PFSK-1 (cell line): ENCODE measurements at regions not wholly inside any gene's neighbourhood (a gene's known extent, or its start where the extent isn't known, plus 50 kb on each side); places are given as distances from the start of the nearest gene placed in this dataset.

Source experiments
- FOXP2 ChIP-seq: optimal IDR thresholded peaks from 2 replicates; pipeline ENCODE3; 2011; ENCODE audit warnings: borderline replicate concordance, control low read depth, inconsistent platforms; ENCODE audit not compliant: insufficient read depth; ENCODE audit errors: extremely low read length, extremely low read depth
- POLR2AphosphoS5 ChIP-seq: IDR thresholded peaks from 2 replicates; pipeline ENCODE4 v1.6.1; 2012; ENCODE audit warnings: low read depth, mild to moderate bottlenecking, control low read depth, low read length, moderate library complexity
- SIN3A ChIP-seq: IDR thresholded peaks from 2 replicates; pipeline ENCODE4 v1.6.1; 2012; ENCODE audit warnings: mild to moderate bottlenecking, low read length, moderate library complexity, borderline replicate concordance; ENCODE audit not compliant: insufficient read depth
- TAF1 ChIP-seq: IDR thresholded peaks from 2 replicates; pipeline ENCODE4 v1.6.1; 2012; ENCODE audit warnings: low read length, control low read depth, borderline replicate concordance; ENCODE audit not compliant: insufficient read depth
- TF ChIP-seq, protein P1 (sequence below), 2 experiments: IDR thresholded peaks; 2 replicates each; pipeline versions ENCODE4 v1.6.1 to v1.8.0; 2011 to 2012; ENCODE audit warnings: low read depth in 2 of 2, low read length in 2 of 2, control low read depth in 1 of 2, inconsistent platforms in 1 of 2, mild to moderate bottlenecking in 1 of 2, moderate library complexity in 1 of 2; ENCODE audit not compliant: insufficient read depth in 1 of 2

- TF ChIP-seq, protein P1, sequence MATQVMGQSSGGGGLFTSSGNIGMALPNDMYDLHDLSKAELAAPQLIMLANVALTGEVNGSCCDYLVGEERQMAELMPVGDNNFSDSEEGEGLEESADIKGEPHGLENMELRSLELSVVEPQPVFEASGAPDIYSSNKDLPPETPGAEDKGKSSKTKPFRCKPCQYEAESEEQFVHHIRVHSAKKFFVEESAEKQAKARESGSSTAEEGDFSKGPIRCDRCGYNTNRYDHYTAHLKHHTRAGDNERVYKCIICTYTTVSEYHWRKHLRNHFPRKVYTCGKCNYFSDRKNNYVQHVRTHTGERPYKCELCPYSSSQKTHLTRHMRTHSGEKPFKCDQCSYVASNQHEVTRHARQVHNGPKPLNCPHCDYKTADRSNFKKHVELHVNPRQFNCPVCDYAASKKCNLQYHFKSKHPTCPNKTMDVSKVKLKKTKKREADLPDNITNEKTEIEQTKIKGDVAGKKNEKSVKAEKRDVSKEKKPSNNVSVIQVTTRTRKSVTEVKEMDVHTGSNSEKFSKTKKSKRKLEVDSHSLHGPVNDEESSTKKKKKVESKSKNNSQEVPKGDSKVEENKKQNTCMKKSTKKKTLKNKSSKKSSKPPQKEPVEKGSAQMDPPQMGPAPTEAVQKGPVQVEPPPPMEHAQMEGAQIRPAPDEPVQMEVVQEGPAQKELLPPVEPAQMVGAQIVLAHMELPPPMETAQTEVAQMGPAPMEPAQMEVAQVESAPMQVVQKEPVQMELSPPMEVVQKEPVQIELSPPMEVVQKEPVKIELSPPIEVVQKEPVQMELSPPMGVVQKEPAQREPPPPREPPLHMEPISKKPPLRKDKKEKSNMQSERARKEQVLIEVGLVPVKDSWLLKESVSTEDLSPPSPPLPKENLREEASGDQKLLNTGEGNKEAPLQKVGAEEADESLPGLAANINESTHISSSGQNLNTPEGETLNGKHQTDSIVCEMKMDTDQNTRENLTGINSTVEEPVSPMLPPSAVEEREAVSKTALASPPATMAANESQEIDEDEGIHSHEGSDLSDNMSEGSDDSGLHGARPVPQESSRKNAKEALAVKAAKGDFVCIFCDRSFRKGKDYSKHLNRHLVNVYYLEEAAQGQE (IDR thresholded peaks at IDR 0.05; ENCODE audit: insufficient read depth in 1 of 2, low read depth in 2 of 2, low read length in 2 of 2) = no peak
- TF ChIP-seq TAF1 = no peak
These were observed 107.5 kb upstream of the TMEM170B start for GRCh38 chr6:11430036-11430435.

DNA sequence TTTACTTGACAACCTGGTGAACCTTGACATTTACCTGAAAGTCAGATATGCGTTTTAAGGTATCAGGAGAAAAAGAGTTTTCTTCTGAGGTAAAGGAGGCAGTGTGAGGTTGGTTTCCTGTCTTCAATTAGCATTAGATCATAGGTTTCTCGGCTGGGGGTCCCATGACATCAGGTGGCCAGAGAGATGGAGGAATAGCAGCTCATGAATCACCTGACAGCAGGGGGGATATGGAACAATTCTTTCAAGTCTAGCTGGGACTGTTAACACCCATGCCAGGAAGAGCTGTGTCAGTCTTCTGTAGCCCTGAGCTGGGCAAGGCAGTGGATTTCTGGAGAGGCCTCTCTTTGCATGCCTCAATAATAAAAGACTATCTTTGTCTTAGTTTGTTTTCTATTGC, 108.0 kb upstream of the TMEM170B start:
- TF ChIP-seq, protein P1 (IDR thresholded peaks at IDR 0.05; ENCODE audit: insufficient read depth in 1 of 2, low read depth in 2 of 2, low read length in 2 of 2) = no peak
- TF ChIP-seq FOXP2 = no peak
- TF ChIP-seq SIN3A = no peak
- no peak for TF ChIP-seq POLR2AphosphoS5
- TF ChIP-seq TAF1 = no peak

GRCh38 chr6:11428895-11429294, 108.7 kb upstream of the TMEM170B start:
- TF ChIP-seq FOXP2 (no peak), SIN3A (no peak), TAF1 (no peak)

DNA sequence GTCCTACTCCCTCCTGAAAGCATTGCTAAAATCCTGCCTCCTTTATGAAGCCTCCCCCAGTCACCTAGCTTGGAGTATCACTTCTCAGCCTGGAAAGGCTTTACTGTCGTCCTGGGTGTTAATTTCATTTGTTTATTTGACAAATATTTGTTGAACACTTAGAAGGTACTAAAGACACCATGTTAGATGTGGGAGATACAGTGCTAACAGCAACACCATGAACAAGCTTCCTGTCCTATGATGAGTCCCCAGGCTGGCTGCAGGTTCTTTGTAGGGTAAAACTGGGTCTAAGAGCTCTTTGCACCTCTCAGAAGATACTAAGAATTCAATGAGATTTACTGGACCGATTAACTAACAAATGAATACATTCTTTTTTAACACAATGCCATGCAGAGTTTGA, 109.2 kb upstream of the TMEM170B start:
- TF ChIP-seq FOXP2 = no peak
- no peak for TF ChIP-seq SIN3A
- TF ChIP-seq POLR2AphosphoS5 = no peak
- TF ChIP-seq, protein P1 (IDR thresholded peaks at IDR 0.05; ENCODE audit: insufficient read depth in 1 of 2, low read depth in 2 of 2, low read length in 2 of 2) = no peak
- TF ChIP-seq TAF1 = no peak

DNA sequence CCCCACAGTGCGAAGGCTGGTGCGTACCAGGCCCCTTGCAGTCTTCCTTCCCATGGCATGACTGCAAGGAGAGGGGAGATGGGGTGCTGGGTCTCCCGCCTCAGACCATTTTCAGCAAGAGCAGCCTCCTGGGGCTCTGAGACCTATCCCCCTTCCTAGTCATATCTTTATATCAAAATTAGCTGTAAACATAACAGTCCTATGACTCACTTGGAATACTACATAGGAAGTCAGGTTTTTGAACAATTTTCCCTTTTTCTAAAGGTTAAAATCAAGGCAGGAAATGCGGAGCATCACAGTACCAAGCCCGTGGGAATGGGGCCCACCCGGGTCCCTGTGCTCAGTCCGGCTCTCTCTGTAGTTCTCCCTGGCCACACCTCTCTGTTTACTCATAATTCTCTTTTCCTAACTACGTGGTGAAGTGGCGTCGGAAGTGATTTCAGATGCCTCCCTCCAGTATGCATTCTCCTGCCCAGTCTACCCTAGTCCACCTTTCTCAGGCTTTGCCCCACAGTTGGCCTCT, 109.8 kb upstream of the TMEM170B start:
- TF ChIP-seq SIN3A (no peak), FOXP2 (no peak), POLR2AphosphoS5 (no peak), TAF1 (no peak)
- TF ChIP-seq, protein P1 (IDR thresholded peaks at IDR 0.05; ENCODE audit: insufficient read depth in 1 of 2, low read depth in 2 of 2, low read length in 2 of 2) = no peak
